Left ventricle myocardium inferior (tissue), 1 donor: ENCODE measurements at regions not wholly inside any gene's neighbourhood (a gene's known extent, or its start where the extent isn't known, plus 50 kb on each side); places are given as distances from the start of the nearest gene placed in this dataset.

Source experiments
- DNase-seq: peaks from one replicate; pipeline ENCODE4 v3.0.0-alpha.2; 2020
- H3K27ac ChIP-seq: fragments of 200-600 bp; replicated peaks from 2 replicates; pipeline ENCODE4 v1.8.0; 2021
- H3K27me3 ChIP-seq: fragments of 200-600 bp; 2 replicates; pipeline ENCODE4 v1.8.0; 2021; ENCODE audit warnings: low read depth
- H3K36me3 ChIP-seq: fragments of 200-600 bp; 2 replicates; pipeline ENCODE4 v1.8.0; 2021
- H3K4me1 ChIP-seq: fragments of 200-600 bp; 2 replicates; pipeline ENCODE4 v1.8.0; 2021
- H3K4me3 ChIP-seq: fragments of 200-600 bp; 2 replicates; pipeline ENCODE4 v1.8.0; 2021; ENCODE audit warnings: mild to moderate bottlenecking, moderate library complexity
- H3K9me3 ChIP-seq: fragments of 200-600 bp; replicated peaks from 2 replicates; pipeline ENCODE4 v1.8.0; 2021
- CTCF ChIP-seq: fragments of 200-600 bp; IDR thresholded peaks from 2 replicates; pipeline ENCODE4 v1.8.0; 2021; ENCODE audit warnings: antibody characterized with exemption, mild to moderate bottlenecking, borderline replicate concordance
- intact Hi-C: fragments of 100-400 bp; cut with micrococcal nuclease; formaldehyde crosslinking; loops from one replicate; pipeline ENCODE4 v1.11.0; 2022
- donor health status: DM: no; HTN: yes; CAD: no; lungs with severe emphysema.

- Histone ChIP-seq H3K27ac (no peak overlapping the region), H3K36me3 (no peaks in the 10 kb centered on the region), H3K4me3 (no peak overlapping the region), H3K27me3 (peaks cover under 1% of the 10 kb centered on the region), H3K9me3 (peaks cover 10% of the 10 kb centered on the region), H3K4me1 (no peaks in the 10 kb centered on the region)
- no peak for DNase-seq
- intact Hi-C loops: no loop called here
- no peak for TF ChIP-seq CTCF
These were observed 166.3 kb upstream of the ARHGAP20 start for GRCh38 chr11:110878513-110878912.

- intact Hi-C loops: no loop called here
- no peak for TF ChIP-seq CTCF
- Histone ChIP-seq H3K4me3 (no peak overlapping the region), H3K36me3 (no peaks in the 10 kb centered on the region), H3K9me3 (peaks cover 10% of the 10 kb centered on the region), H3K27ac (no peak overlapping the region), H3K4me1 (no peaks in the 10 kb centered on the region), H3K27me3 (no peaks in the 10 kb centered on the region)
- DNase-seq: no peak
These were observed 162.3 kb upstream of the ARHGAP20 start for GRCh38 chr11:110874437-110875030.

- Histone ChIP-seq H3K27ac (no peak overlapping the region), H3K27me3 (no peaks in the 10 kb centered on the region), H3K4me3 (no peak overlapping the region), H3K9me3 (peaks cover 10% of the 10 kb centered on the region), H3K36me3 (no peaks in the 10 kb centered on the region), H3K4me1 (no peaks in the 10 kb centered on the region)
- intact Hi-C loops: no loop called here
- no peak for DNase-seq
- TF ChIP-seq CTCF: no peak
These were observed 161.7 kb upstream of the ARHGAP20 start for GRCh38 chr11:110873975-110874374.

- no peaks in the 10 kb centered on the region for H3K9me3 ChIP-seq
- no peaks in the 10 kb centered on the region for H3K27me3 ChIP-seq
- no peaks in the 10 kb centered on the region for H3K4me1 ChIP-seq
- no peaks in the 10 kb centered on the region for H3K36me3 ChIP-seq
- no peak for TF ChIP-seq CTCF
- no peak overlapping the region for H3K27ac ChIP-seq
- intact Hi-C loops: no loop called here
- H3K4me3 ChIP-seq: no peak overlapping the region
- DNase-seq: no peak
These were observed 158.7 kb upstream of the ARHGAP20 start for GRCh38 chr11:110870816-110871522.

- Histone ChIP-seq H3K4me3 (no peak overlapping the region), H3K36me3 (no peaks in the 10 kb centered on the region), H3K27ac (no peak overlapping the region), H3K4me1 (no peaks in the 10 kb centered on the region), H3K9me3 (no peaks in the 10 kb centered on the region), H3K27me3 (no peaks in the 10 kb centered on the region)
- intact Hi-C loops: no loop called here
- no peak for TF ChIP-seq CTCF
- no peak for DNase-seq
These were observed 155.7 kb upstream of the ARHGAP20 start for GRCh38 chr11:110867951-110868350.
